ENCODE measurements at regions not wholly inside any gene's neighbourhood (a gene's known extent, or its start where the extent isn't known, plus 50 kb on each side); places are given as distances from the start of the nearest gene placed in this dataset.

GRCh38 chr3:80697291-80697690, 929.5 kb upstream of the ROBO1 start:
- TF ChIP-seq CTCF (IDR thresholded peaks at IDR 0.05), result no peak

DNA sequence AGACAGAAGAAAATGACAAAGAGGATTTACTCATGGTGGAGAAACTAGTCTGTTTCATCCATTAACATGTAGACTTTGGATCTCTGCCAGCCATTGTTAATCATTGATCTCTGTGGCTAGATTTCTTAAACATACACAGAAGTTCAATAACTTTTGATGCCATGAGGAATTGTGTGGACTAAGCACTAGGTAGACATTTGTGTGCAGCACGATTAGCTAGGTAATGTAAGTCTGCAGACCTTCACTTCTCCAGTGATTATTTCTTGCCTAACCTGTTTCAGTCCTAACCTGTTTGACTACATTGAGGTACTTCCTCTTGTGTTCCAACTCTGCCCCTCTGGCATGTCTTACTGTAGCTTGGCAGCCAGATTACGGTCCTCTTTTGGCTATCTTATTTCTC, 928.5 kb upstream of the ROBO1 start:
- TF ChIP-seq CTCF (IDR thresholded peaks at IDR 0.05), result no peak

GRCh38 chr3:80688814-80689213, 921.0 kb upstream of the ROBO1 start:
- TF ChIP-seq CTCF (IDR thresholded peaks at IDR 0.05), result peak; percentile 40

DNA sequence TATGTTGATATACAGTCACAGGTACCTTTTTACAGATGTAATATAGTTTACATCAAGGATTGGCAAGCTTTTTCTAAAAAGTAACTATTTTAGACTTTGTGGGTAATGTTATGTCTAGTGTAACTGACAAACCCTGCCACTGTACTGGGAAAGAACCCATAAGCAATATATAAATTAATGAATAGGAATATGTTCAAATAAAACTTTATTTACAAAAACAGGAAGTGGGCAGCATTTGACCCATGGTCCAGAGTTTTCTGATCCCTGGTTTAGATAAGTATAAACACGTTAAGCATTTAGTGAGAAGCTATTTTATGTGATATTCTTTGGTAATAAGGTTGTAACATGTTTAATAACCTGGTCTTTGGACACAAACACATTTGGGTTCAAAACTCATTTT, 915.2 kb upstream of the ROBO1 start:
- no peak for TF ChIP-seq CTCF (IDR thresholded peaks at IDR 0.05)

DNA sequence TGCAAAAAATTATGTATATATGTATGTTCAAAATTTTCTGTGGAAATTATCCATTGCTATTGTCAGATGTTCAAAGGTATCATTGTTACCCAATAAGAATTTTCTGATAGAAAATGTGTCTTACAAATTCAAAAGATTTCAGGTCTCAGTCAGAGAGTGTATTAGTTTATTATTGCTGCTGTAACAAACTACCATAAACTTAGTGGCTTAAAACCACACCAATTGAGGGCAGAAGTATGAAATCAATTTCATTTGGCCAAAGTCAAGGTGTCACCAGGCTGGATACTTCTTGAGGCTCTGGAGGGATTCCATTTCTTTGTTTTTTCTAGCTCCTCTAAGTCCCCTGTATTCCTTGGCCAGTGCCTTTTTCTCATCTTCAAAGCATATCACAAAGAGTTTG, 914.4 kb upstream of the ROBO1 start:
- TF ChIP-seq CTCF (IDR thresholded peaks at IDR 0.05), result no peak

DNA sequence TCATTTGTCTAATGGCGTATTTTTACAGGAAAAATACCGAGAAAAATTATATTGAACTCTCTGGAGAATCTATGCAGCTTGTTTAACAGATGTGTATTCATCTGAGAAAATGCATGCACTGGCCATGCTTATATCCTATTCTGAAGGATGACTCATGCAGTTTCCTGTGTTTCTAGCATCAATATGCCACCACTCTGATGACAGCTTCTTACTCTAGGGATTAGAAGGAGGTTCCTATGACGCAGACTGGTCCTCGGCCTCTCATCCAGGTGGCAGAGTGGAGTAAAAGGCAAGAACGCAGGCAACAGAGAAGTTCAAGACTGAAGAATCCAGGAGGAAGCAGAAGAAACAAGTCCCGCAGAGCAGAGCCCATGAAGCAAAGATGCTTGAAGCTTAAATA, 910.0 kb upstream of the ROBO1 start:
- TF ChIP-seq CTCF (IDR thresholded peaks at IDR 0.05), result no peak

DNA sequence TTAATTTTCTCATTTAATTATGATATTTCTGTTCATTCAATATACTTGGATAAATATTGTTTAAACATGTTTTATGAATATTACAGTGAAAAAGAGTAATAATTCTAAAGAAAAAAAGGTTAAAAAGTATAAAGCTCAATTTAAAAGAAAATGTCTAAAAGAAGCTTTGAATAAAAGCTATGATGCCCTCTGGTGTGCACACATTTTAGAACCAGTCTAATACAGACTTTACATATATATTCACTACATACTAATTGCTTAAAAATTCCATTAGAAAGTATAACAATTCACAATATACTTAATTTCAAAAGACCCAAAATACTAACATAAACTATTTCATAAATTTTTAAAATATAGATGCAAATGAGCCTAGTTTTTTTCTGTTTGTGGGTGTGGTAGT, 909.1 kb upstream of the ROBO1 start:
- 0 out of 2 replicates have a peak, but pooled peaks have one; percentile 31 for TF ChIP-seq CTCF (IDR thresholded peaks at IDR 0.05)

- TF ChIP-seq CTCF (IDR thresholded peaks at IDR 0.05), result no peak
Measured at GRCh38 chr3:80676261-80676660, 908.5 kb upstream of the ROBO1 start.
